ENCODE measurements at regions not wholly inside any gene's neighbourhood (a gene's known extent, or its start where the extent isn't known, plus 50 kb on each side); places are given as distances from the start of the nearest gene placed in this dataset.

DNA sequence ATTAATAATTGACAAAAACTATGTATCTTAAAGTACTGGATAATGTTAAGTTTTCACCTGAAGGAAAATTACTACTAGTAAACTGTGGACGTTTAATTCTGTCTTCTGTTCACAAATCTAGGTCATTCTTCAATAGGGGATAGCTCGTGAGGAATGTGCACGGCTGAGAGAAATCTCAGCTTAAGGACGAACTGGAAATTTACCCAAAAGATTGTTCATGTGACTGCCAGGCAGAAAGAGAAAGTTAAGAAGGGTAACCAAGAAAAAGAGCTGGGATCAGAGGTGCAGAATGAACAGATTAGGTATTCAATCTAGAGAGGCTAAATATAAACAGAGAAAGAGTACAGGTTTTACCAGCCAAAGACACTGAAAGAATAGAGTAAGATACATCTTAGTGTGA, 245.3 kb downstream of the CASP12 start:
- Histone ChIP-seq H3K27ac (no peak overlapping the region), H3K4me3 (peak overlapping the region; percentile 23)
- DNase-seq (ENCODE audit: low spot score): no peak
- TF ChIP-seq CTCF (IDR thresholded peaks at IDR 0.05): no peak

DNA sequence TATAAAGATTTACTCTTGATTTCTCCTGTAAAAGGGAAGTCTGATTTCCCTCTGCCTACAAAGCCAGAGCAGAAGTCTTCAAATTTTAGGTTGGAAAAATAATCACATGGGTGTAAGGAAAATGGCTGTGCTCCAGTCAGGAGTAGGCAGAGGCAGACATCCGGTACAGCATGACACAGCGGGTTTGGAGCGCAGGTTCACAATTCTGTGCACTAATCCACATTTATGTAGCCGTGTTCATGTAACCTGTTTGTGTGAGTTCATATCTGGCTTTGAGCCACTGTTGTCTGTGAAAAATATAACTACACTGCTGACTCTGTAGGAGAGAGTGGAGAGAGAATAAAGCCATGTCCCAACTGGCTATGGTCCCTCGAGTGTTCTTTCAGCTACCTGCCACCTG, 248.0 kb downstream of the CASP12 start:
- H3K4me3 ChIP-seq: no peak overlapping the region
- no peak for TF ChIP-seq CTCF (IDR thresholded peaks at IDR 0.05)
- DNase-seq (ENCODE audit: low spot score): no peak

DNA sequence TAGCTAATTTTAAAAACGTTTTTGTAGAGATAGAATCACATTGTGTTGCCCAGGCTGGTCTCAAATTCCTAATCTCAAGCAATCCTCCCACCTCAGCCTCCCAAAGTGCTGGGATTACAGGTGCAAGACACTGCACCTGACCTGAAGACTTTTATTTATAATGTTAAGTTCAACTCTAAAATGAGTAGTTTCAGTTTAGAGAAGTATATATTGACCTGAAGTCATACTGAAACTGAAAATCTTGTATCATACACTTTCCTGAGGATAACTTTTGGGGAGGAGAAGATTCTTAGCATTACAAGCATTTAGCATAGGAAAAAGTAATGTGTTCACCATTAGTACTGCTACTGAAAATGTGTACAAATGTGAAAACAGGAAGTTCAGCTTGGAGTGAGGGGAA, 249.3 kb downstream of the CASP12 start:
- no peak for DNase-seq (ENCODE audit: low spot score)
- no peak for TF ChIP-seq CTCF (IDR thresholded peaks at IDR 0.05)
- H3K4me3 ChIP-seq: no peak overlapping the region
- no peak overlapping the region for H3K27ac ChIP-seq

More for the DNA sequence above, 248.0 kb downstream of the CASP12 start:
- H3K27ac ChIP-seq: no peak overlapping the region

DNA sequence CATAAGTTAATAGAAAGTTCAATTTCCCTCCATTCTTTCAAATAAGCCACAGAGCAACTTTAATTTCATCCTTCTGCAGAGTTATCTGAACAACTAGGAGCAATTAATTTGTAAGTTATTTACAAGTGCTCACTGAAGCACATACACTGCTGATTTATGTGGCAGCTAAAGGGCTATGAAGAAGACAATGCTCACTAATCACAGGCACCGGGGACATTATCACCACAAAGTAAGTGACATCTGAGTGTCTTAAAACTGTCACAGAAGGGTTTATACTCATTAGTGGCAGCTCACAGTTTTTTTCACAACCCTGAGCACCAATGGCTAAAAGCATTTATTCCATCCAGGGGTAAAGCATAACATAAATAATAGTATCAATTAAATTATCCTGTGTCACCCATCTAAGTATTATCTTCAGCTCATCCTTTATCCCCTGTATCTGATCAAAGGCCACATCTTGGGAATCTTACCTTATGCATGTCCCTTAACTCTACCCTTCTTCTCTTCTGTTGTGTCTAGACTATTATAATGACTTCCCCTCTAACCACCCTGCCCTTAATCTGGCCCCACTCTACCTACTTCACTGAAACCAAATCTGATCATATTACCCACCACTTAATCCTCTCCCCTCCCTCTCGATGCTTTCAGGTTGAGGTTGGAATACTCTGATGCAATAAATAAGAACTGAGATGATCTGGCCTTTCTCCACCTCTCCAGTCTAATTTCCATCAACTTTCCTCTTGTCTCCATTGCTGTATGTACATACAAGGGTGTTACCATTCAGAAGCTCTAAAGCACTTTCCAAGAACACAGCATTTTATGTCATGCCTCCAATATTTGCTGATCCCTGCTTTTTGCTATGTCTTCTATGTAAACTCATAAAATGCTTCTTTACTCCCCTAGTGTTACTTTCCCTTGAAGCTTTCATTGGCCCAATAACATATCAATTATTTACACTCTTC, 252.7 kb downstream of the CASP12 start:
- TF ChIP-seq CTCF (IDR thresholded peaks at IDR 0.05): no peak
- no peak for DNase-seq (ENCODE audit: low spot score)
- Histone ChIP-seq H3K27ac (no peak overlapping the region), H3K4me3 (no peak overlapping the region)

GRCh38 chr11:104637662-104638170, 260.5 kb downstream of the CASP12 start:
- no peak overlapping the region for H3K4me3 ChIP-seq
- no peak for TF ChIP-seq CTCF (IDR thresholded peaks at IDR 0.05)
- no peak overlapping the region for H3K27ac ChIP-seq
- no peak for DNase-seq (ENCODE audit: low spot score)

GRCh38 chr11:104633226-104633625, 265.0 kb downstream of the CASP12 start:
- Histone ChIP-seq H3K4me3 (no peak overlapping the region), H3K27ac (no peak overlapping the region)
- TF ChIP-seq CTCF (IDR thresholded peaks at IDR 0.05): no peak
- DNase-seq (ENCODE audit: low spot score): no peak

DNA sequence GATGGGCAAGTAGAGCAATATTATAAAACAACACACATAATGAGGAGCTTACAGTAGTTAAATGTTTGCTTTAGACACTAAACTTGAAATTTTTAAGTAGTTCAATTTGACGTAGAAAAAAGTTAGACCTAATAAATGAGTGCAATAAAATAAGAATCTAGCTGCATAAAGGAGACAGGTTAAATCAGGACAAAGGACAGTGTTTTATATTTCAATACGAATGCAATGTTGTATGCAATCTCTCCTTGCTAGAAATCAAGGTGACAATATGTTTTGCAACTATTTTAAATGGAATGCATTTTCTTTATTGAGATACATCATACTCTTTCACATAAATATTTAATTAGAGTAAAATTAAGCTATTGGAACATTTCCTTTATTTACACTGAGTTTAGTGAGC, 267.9 kb downstream of the CASP12 start:
- no peak for DNase-seq (ENCODE audit: low spot score)
- H3K27ac ChIP-seq: no peak overlapping the region
- no peak for TF ChIP-seq CTCF (IDR thresholded peaks at IDR 0.05)

More for the DNA sequence above, 267.9 kb downstream of the CASP12 start:
- H3K4me3 ChIP-seq: no peak overlapping the region

Data from coronary artery (tissue), 2 donors.